ENCODE measurements at regions not wholly inside any gene's neighbourhood (a gene's known extent, or its start where the extent isn't known, plus 50 kb on each side); places are given as distances from the start of the nearest gene placed in this dataset.

DNA sequence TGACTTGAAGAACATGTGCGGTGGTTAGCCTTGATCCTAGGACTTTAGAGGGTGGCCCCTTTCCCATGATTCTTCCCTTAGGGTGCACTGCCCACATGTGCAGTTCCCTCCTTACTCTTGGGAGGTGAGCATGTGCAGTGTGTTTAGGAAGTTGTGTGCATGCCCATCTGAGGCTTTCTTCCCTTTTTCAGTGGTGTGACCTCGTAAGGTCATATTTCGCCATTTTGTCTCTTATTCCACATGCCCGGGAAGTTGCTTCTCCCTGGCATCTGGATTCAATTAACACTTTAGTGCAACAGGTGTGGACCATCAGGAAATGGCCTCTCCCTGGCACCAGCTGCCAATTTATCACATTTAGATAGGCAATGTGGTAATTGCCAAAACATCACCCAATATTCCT, 380.6 kb upstream of the VSTM2A start:
- Histone ChIP-seq H3K14ac (ENCODE audit: low read length) (no peak overlapping the region), H2BK120ac (ENCODE audit: insufficient read depth, low read length, poor library complexity) (no peak overlapping the region), H3K79me2 (ENCODE audit: control insufficient read depth, insufficient read depth, low read length, poor library complexity) (no peaks in the 10 kb centered on the region), H3K23ac (ENCODE audit: low read length) (no peak overlapping the region), H3K4me3 (ENCODE audit: low read depth, low read length) (no peak overlapping the region), H3K4ac (ENCODE audit: low read depth, low read length) (no peak overlapping the region), H3K27ac (ENCODE audit: low read depth, low read length) (no peak overlapping the region), H4K12ac (ENCODE audit: low read depth, low read length) (no peak overlapping the region), H3K36me3 (ENCODE audit: control insufficient read depth in 1 of 2, insufficient read depth in 2 of 2, low read length in 2 of 2) (no peaks in the 10 kb centered on the region), H2BK12ac (ENCODE audit: low read length) (no peak overlapping the region), H2BK5ac (ENCODE audit: low read depth, low read length, poor library complexity) (no peak overlapping the region), H3K9me3 (ENCODE audit: insufficient read depth, low read depth, low read length) (peaks cover 2% of the 10 kb centered on the region), H4K91ac (ENCODE audit: low read depth, low read length) (no peak overlapping the region), H3K4me2 (ENCODE audit: low read length) (no peak overlapping the region), H2AK5ac (ENCODE audit: low read length) (no peak overlapping the region), H3K4me1 (ENCODE audit: control insufficient read depth in 1 of 2, insufficient read depth in 2 of 2, low read length in 2 of 2) (no peaks in the 10 kb centered on the region), H3K18ac (ENCODE audit: low read length) (no peak overlapping the region), H3K27me3 (ENCODE audit: insufficient read depth, low read length) (no peaks in the 10 kb centered on the region), H2AFZ (ENCODE audit: insufficient read depth, low read length, poor library complexity) (no peak overlapping the region), H3K79me1 (ENCODE audit: low read length) (no peaks in the 10 kb centered on the region), H4K8ac (ENCODE audit: low read depth, low read length) (no peak overlapping the region), H3K9ac (ENCODE audit: low read length) (no peak overlapping the region)
- no peak for DNase-seq
- WGBS (ENCODE audit: extremely low coverage, insufficient coverage, insufficient read length) = no CpG with 5 or more reads among the region's 4 CpGs

DNA sequence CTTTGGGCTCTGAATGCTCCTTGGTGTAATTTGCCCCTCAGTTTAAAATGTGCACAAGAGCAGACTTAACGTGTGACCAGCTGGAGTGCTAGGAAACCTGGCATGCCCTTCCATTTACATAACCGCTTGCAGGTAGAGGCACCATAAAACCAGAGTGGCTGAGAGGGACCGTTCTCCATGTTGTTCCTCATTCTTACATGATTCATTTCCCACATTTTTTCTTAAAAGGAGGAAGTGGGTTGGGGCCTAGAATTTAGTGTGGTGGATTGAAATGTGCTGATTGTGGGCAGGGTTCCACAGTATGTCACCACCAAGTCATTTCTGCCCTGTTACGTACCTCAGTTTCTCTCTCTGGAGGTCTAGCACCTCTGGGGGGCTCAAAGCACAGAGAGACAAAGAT, 375.8 kb upstream of the VSTM2A start:
- H3K79me2 ChIP-seq (ENCODE audit: control insufficient read depth, insufficient read depth, low read length, poor library complexity) = no peaks in the 10 kb centered on the region
- no peak overlapping the region for H3K9ac ChIP-seq (ENCODE audit: low read length)
- H3K36me3 ChIP-seq (ENCODE audit: control insufficient read depth in 1 of 2, insufficient read depth in 2 of 2, low read length in 2 of 2) = no peaks in the 10 kb centered on the region
- DNase-seq = no peak
- H3K4me3 ChIP-seq (ENCODE audit: low read depth, low read length) = no peak overlapping the region
- H2BK5ac ChIP-seq (ENCODE audit: low read depth, low read length, poor library complexity) = no peak overlapping the region
- H4K91ac ChIP-seq (ENCODE audit: low read depth, low read length) = no peak overlapping the region
- H2BK120ac ChIP-seq (ENCODE audit: insufficient read depth, low read length, poor library complexity) = no peak overlapping the region
- no peak overlapping the region for H4K12ac ChIP-seq (ENCODE audit: low read depth, low read length)
- H2AFZ ChIP-seq (ENCODE audit: insufficient read depth, low read length, poor library complexity) = no peak overlapping the region
- WGBS (ENCODE audit: extremely low coverage, insufficient coverage, insufficient read length) = no CpG with 5 or more reads among the region's 4 CpGs
- H3K27me3 ChIP-seq (ENCODE audit: insufficient read depth, low read length) = no peaks in the 10 kb centered on the region
- no peak overlapping the region for H3K18ac ChIP-seq (ENCODE audit: low read length)
- H2AK5ac ChIP-seq (ENCODE audit: low read length) = no peak overlapping the region
- peaks cover 0 to 2% of the 10 kb centered on the region in 2 experiments for H3K4me1 ChIP-seq (ENCODE audit: control insufficient read depth in 1 of 2, insufficient read depth in 2 of 2, low read length in 2 of 2)
- peaks cover 2% of the 10 kb centered on the region for H3K9me3 ChIP-seq (ENCODE audit: insufficient read depth, low read depth, low read length)
- H3K4ac ChIP-seq (ENCODE audit: low read depth, low read length) = no peak overlapping the region
- no peak overlapping the region for H3K14ac ChIP-seq (ENCODE audit: low read length)
- no peak overlapping the region for H3K4me2 ChIP-seq (ENCODE audit: low read length)
- no peak overlapping the region for H3K27ac ChIP-seq (ENCODE audit: low read depth, low read length)
- no peak overlapping the region for H4K8ac ChIP-seq (ENCODE audit: low read depth, low read length)
- no peak overlapping the region for H2BK12ac ChIP-seq (ENCODE audit: low read length)
- no peaks in the 10 kb centered on the region for H3K79me1 ChIP-seq (ENCODE audit: low read length)
- H3K23ac ChIP-seq (ENCODE audit: low read length) = peak overlapping the region; percentile 61

DNA sequence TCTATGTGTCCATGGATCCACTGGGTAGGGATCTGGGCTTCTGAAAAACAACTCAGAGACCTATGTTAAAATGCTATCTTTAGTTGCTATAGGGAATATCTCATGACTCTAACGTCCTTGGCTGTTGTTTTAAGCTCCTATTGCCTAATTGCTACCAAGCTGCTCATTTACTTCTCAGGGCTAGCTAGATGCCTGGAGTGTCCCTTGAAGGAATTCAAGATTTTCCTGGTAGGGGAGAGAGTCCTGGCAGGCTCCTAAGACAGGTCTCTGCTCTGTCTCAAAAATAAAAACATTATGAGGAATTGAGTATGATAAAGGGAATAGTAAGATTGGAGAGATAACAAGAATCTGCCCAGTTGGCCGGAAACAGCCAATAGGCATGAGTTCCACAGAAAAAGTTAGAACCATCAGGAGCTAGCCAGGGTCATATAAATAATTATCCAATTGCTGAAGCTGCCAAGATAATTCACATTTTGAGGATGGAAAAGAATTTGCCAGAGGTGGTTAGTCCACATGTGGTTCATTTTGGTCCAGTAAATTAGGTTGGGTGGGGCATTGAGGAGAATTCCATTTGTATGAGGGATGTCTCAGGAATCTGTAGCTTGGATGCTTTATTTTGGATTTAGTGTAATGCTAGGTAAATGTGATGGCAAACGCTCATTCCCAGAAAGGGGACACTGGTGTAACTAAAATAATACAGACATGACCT, 362.7 kb upstream of the VSTM2A start:
- Histone ChIP-seq H4K12ac (ENCODE audit: low read depth, low read length) (no peak overlapping the region), H3K79me2 (ENCODE audit: control insufficient read depth, insufficient read depth, low read length, poor library complexity) (no peaks in the 10 kb centered on the region), H4K8ac (ENCODE audit: low read depth, low read length) (no peak overlapping the region), H3K14ac (ENCODE audit: low read length) (no peak overlapping the region), H3K9ac (ENCODE audit: low read length) (no peak overlapping the region), H4K91ac (ENCODE audit: low read depth, low read length) (no peak overlapping the region), H3K23ac (ENCODE audit: low read length) (no peak overlapping the region), H3K18ac (ENCODE audit: low read length) (no peak overlapping the region), H2BK120ac (ENCODE audit: insufficient read depth, low read length, poor library complexity) (no peak overlapping the region), H3K36me3 (ENCODE audit: control insufficient read depth in 1 of 2, insufficient read depth in 2 of 2, low read length in 2 of 2) (no peaks in the 10 kb centered on the region), H3K4ac (ENCODE audit: low read depth, low read length) (no peak overlapping the region), H3K27ac (ENCODE audit: low read depth, low read length) (no peak overlapping the region), H3K4me1 (ENCODE audit: control insufficient read depth in 1 of 2, insufficient read depth in 2 of 2, low read length in 2 of 2) (no peaks in the 10 kb centered on the region), H3K4me3 (ENCODE audit: low read depth, low read length) (no peak overlapping the region), H2BK5ac (ENCODE audit: low read depth, low read length, poor library complexity) (no peak overlapping the region), H3K4me2 (ENCODE audit: low read length) (no peak overlapping the region), H3K9me3 (ENCODE audit: insufficient read depth, low read depth, low read length) (no peaks in the 10 kb centered on the region), H2BK12ac (ENCODE audit: low read length) (no peak overlapping the region), H2AFZ (ENCODE audit: insufficient read depth, low read length, poor library complexity) (no peak overlapping the region), H3K27me3 (ENCODE audit: insufficient read depth, low read length) (no peaks in the 10 kb centered on the region), H3K79me1 (ENCODE audit: low read length) (peaks cover 3% of the 10 kb centered on the region), H2AK5ac (ENCODE audit: low read length) (no peak overlapping the region)
- no CpG with 5 or more reads among the region's 3 CpGs for WGBS (ENCODE audit: extremely low coverage, insufficient coverage, insufficient read length)
- peak; percentile 15 to 67 for DNase-seq

DNA sequence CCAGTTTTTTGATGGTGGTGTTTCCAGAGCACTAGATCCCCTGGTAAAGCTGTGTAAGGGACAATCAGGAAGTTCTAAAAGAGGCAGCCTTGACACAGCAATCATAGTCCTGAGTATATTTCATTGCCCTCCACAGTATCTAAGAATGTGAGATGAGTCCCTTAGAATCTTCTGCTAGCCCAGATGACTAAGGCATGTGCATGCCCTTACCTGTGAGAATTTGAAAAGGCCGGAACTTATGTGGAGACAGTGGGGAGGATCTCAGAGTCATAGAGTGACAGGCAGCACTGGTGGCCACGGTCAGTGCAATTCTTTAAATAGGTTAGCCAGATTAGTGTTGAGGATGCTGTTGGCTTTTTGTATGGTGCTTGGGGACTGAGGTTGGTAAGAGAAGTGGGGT, 361.4 kb upstream of the VSTM2A start:
- H3K4me3 ChIP-seq (ENCODE audit: low read depth, low read length) = no peak overlapping the region
- H4K91ac ChIP-seq (ENCODE audit: low read depth, low read length) = no peak overlapping the region
- no peak overlapping the region for H3K27ac ChIP-seq (ENCODE audit: low read depth, low read length)
- no peaks in the 10 kb centered on the region for H3K36me3 ChIP-seq (ENCODE audit: control insufficient read depth in 1 of 2, insufficient read depth in 2 of 2, low read length in 2 of 2)
- no peak overlapping the region for H2AFZ ChIP-seq (ENCODE audit: insufficient read depth, low read length, poor library complexity)
- H3K9me3 ChIP-seq (ENCODE audit: insufficient read depth, low read depth, low read length) = no peaks in the 10 kb centered on the region
- H3K4me2 ChIP-seq (ENCODE audit: low read length) = no peak overlapping the region
- no peak overlapping the region for H4K8ac ChIP-seq (ENCODE audit: low read depth, low read length)
- H3K18ac ChIP-seq (ENCODE audit: low read length) = no peak overlapping the region
- H3K79me2 ChIP-seq (ENCODE audit: control insufficient read depth, insufficient read depth, low read length, poor library complexity) = no peaks in the 10 kb centered on the region
- no peak overlapping the region for H2BK12ac ChIP-seq (ENCODE audit: low read length)
- H3K79me1 ChIP-seq (ENCODE audit: low read length) = peaks cover 3% of the 10 kb centered on the region
- H2AK5ac ChIP-seq (ENCODE audit: low read length) = no peak overlapping the region
- H3K27me3 ChIP-seq (ENCODE audit: insufficient read depth, low read length) = no peaks in the 10 kb centered on the region
- H3K9ac ChIP-seq (ENCODE audit: low read length) = no peak overlapping the region
- DNase-seq = peak in 1 of 2 donors; percentile 14
- no peak overlapping the region for H4K12ac ChIP-seq (ENCODE audit: low read depth, low read length)
- H3K23ac ChIP-seq (ENCODE audit: low read length) = no peak overlapping the region
- no peaks in the 10 kb centered on the region for H3K4me1 ChIP-seq (ENCODE audit: control insufficient read depth in 1 of 2, insufficient read depth in 2 of 2, low read length in 2 of 2)
- H3K14ac ChIP-seq (ENCODE audit: low read length) = no peak overlapping the region
- WGBS (ENCODE audit: extremely low coverage, insufficient coverage, insufficient read length) = no CpG with 5 or more reads among the region's 2 CpGs
- H2BK120ac ChIP-seq (ENCODE audit: insufficient read depth, low read length, poor library complexity) = no peak overlapping the region
- H3K4ac ChIP-seq (ENCODE audit: low read depth, low read length) = no peak overlapping the region
- H2BK5ac ChIP-seq (ENCODE audit: low read depth, low read length, poor library complexity) = no peak overlapping the region

All from trophoblast cell (in vitro differentiated cells and primary cell).